ENCODE measurements at regions not wholly inside any gene's neighbourhood (a gene's known extent, or its start where the extent isn't known, plus 50 kb on each side); places are given as distances from the start of the nearest gene placed in this dataset.

GRCh38 chr3:150218841-150219240 lies 189.3 kb upstream of the TSC22D2 start:
- no peak for TF ChIP-seq CTCF (conservative IDR thresholded peaks at IDR 0.05; ENCODE audit: low read depth, low read length)
- TF ChIP-seq EZH2 (IDR thresholded peaks at IDR 0.05; ENCODE audit: borderline replicate concordance, low read depth, low read length, poor library complexity, severe bottlenecking), result no peak
